GM12874 (cell line): ENCODE measurements at regions not wholly inside any gene's neighbourhood (a gene's known extent, or its start where the extent isn't known, plus 50 kb on each side); places are given as distances from the start of the nearest gene placed in this dataset.

Experiments
- TF ChIP-seq, protein P1 (sequence below): IDR thresholded peaks from 2 replicates; pipeline ENCODE4 v1.5.1; 2011; ENCODE audit warnings: low read depth, mild to moderate bottlenecking, control low read depth, low read length, moderate library complexity; ENCODE audit not compliant: insufficient read depth

DNA sequence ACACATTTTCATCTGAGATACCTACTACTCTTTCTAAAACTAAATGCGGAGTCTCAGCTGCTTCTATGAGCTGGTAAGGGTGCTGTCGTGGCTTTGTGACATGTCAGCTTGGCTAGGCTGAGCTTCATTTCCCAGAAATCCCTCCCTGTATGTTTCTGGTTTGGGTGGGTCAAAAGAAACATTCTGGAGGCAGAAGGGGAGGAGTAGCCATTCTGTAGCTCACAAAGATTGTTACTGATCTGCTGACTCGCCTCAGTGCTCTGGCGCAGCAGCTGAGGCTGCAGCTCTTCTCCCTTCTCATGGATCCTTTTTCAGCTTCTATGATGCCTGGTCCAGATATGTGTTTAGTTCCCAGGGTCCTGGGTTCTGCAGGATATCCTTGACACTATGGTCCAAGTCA is 114.7 kb downstream of the RAP2A start:
- TF ChIP-seq, protein P1, sequence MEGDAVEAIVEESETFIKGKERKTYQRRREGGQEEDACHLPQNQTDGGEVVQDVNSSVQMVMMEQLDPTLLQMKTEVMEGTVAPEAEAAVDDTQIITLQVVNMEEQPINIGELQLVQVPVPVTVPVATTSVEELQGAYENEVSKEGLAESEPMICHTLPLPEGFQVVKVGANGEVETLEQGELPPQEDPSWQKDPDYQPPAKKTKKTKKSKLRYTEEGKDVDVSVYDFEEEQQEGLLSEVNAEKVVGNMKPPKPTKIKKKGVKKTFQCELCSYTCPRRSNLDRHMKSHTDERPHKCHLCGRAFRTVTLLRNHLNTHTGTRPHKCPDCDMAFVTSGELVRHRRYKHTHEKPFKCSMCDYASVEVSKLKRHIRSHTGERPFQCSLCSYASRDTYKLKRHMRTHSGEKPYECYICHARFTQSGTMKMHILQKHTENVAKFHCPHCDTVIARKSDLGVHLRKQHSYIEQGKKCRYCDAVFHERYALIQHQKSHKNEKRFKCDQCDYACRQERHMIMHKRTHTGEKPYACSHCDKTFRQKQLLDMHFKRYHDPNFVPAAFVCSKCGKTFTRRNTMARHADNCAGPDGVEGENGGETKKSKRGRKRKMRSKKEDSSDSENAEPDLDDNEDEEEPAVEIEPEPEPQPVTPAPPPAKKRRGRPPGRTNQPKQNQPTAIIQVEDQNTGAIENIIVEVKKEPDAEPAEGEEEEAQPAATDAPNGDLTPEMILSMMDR = no peak

DNA sequence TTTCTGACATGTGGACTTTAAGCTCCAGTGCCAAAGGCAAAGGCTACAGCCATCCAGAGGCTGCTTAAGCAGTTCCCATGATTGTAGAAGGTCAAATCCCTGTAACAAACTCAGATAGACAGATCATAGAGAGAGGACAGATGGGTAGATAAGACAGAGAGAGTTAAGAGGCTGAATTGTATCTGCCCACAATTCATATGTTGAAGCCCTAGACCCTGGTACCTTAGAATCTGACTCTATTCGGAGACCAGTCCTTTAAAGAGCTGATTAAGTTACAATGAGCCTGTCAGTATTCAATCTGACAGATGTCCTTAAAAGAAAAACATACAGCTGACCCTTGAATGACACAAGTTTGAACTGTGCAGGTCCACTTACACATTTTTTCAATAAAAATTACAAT is 115.2 kb downstream of the RAP2A start:
- TF ChIP-seq, protein P1 = no peak

DNA sequence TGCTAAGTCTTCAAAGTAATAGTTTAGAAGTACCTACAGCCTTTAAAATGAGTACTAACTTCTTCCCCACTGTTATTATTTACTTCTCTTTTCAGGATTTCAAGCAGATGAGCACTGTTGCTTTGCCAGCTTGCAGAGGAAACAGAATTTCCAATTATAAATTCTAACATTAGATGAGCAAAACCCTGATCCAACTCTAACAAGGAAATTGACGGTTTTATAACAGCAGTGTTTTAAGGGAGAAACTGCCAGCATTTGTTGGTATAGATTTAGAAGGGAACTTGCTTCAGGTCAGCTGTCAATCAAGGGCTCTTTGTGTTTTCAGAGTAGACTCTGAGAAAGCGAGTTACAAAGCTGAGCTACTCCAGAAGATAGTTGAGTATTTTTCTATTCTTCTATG is 120.5 kb downstream of the RAP2A start:
- TF ChIP-seq, protein P1 = no peak

DNA sequence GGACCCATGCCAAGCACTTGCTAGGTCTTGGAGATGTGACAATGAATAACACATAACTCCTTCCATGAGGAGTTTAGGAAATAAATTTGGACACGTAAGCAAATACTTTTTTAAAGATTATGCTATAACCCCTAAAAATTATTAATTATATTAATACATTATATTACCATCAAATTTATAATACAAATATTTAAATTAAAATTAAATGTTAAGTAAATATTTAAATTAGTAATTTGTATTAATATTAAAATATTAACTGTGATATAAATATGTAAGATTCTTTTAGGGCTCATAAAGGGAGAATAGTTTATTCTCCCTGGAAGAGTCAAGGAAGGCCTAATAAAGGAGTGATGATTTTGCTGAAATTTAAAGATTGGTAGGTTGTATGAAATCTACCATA is 121.1 kb downstream of the RAP2A start:
- TF ChIP-seq, protein P1 = no peak

DNA sequence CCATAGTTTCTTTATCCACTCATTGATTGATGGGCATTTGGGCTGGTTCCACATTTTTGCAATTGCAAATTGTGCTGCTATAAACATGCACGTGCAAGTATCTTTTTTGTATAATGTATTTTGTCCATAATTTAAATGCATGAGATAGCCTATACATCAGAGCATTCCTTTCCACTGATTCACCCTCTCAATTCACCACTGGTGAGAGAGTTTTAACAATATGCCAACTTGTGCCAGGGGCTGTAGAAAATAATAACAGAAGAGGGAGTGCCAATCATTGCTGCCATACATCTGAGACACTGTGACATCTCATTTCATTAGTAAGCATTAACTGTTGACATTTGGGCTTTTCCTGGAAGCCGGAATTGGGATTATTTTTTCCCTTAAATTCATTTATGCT is 125.1 kb downstream of the RAP2A start:
- TF ChIP-seq, protein P1 = no peak

DNA sequence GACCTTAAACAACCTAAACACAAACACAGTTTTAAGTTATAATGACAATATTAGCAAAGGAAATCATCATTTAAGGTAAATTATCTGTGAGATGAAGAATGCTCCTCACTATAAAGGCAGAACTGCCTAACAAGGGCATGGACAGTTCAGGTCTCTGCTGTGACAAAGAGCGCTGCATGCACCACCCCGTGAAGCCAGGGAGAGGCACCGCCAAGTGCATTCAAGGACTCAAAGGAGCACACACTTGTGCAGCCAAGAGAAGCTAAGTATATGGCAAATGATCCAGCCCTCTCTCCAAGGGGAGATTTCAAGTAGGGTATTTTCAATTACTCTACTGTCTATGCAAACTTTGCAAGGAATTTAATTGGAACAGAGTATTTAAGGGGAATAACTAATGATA is 126.0 kb downstream of the RAP2A start:
- TF ChIP-seq, protein P1 = no peak

DNA sequence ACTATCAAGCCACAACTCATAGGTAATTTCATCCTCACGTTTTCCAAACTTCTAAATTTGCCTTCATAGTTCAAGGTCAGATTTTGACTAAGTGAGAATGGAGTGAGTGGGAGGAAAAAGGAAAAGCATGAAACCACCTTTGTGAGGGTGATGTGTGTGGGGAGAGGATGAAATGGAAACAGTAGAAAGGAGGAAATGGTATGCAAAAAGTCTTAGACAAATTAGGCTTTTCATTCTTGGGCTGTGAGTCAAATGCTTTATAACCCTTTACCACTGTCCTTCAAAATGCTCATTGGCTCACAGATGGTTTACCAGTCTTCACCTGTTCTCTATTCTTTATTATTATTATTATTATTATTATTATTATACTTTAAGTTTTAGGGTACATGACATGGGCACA is 127.2 kb downstream of the RAP2A start:
- TF ChIP-seq, protein P1 = no peak

DNA sequence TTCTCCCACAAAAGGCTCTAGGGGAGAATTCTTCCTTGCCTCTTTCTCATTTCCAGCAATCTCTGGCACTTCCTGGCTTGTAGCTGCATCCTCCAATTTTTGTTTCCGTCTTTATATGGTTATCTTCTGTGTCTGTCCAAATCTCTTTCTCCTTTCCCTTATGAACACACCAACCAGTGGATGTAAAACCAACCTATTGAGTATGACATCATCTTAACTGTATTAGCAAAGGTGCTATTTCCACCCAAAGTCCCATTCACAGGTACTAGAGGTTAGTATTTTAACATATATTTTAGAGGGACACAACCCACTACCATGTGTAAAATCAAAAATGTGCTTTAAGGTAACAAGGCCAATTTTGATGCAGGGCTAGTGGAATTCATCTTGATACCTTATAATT is 129.0 kb downstream of the RAP2A start:
- TF ChIP-seq, protein P1 = no peak
